Suppressor macrophage treated with lipopolysaccharide for 1 hour (primary cell): ENCODE measurements at regions not wholly inside any gene's neighbourhood (a gene's known extent, or its start where the extent isn't known, plus 50 kb on each side); places are given as distances from the start of the nearest gene placed in this dataset.
A peak's percentile ranks its signal among the peaks of the same experiment; 100 is the strongest.
"Not testable (repeated sequence)": the region's sequence is repeated elsewhere in the genome, so short reads cannot be mapped to it uniquely, and the experiment has no call there.

Source experiments
- DNase-seq, 3 donors: peaks; one replicate each; pipeline ENCODE4 v3.0.0-alpha.2; 2020 to 2022

DNA sequence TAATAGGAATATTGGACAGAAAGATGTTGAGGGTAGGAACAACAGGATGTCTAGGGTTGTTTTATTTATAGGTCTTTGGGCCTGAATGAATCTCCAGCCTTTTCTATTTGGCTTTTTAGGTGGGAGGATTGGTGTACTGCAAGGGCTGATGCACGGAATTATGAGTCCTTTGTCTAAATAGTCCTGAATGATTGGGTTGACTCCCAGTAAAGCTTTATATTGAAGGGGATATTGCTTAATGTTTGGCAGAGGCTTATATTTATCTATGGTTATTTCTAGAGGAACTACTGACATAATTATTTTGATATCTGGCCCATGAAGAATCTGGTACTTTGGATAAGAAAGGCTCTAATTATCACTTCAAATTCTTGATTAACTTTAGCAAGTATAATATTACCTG lies 253.6 kb upstream of the AVPR1A start:
- DNase-seq: no peak

DNA sequence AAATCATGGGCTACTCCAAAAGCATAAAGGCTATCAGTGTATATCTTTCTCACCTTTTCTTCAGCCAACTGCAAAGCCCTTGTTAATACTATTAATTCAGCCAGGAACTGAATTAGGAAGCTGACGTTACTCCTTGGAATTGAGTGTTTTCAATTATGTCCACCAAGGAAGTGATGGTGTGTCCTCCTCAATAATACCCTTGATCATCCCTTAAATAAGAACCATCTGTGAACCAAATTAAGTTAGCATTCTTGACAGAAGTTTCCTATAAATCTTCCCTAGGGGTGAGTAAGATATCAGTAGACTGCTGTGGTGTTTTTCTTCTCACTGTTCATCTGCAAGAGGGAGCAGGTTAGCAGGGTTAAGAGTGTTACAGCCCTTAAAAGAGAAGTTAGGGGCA lies 252.3 kb upstream of the AVPR1A start:
- no peak for DNase-seq

DNA sequence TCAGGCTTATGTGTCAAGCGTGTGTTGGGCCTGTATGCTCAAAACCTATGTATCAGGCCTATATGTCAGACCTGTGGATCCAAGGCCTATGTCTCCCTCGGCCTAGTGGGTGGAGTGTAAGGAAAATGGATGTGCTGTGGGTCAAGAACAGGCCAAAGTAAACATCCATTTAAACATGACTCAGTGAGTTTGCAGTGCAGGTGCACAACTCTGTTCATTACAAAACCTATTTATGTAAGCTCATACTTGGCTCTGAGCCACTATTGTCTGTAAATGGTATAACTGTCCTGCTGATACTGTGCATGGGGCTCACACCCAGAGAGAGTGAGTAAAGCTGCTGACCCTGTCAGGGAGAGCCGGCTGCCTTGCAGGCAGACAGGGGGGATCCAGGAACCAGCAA lies 249.7 kb upstream of the AVPR1A start:
- DNase-seq: no peak

DNA sequence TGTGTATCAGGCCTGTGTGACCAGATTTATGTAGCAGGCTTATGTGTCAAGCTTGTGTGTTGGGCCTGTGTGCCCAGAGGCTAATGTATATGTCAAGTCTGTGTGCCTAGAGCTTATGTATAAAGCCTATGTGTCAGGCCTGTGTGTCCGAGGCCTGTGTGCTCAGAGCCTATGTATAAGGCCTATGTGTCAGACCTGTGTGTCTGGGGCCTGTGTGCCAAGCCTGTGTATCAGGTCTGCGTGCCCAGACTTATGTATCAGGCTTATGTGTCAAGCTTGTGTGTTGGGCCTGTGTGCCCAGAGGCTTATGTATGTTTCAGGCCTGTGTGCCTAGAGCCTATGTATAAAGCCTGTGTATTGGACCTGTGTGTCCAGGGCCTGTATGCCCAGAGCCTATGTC lies 249.3 kb upstream of the AVPR1A start:
- DNase-seq: no peak

DNA sequence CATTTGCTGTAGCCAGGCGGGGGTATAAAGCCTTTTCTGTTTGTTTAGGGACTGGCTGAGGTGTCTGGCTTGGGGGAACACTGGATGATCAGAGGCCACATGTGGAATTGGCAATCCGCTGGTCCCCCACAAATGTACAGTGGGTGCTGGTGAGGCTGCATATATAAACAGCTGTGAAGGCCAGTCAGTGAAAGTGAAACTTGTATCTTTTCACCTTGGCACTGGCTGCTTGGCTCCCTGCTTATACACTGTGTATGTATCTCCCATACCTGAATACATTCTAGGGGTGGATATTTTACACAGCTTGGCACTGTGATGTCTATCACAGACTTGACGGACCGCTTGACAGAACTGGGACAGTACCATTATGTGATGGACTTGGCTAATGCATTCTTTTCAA lies 246.8 kb upstream of the AVPR1A start:
- DNase-seq: no peak

DNA sequence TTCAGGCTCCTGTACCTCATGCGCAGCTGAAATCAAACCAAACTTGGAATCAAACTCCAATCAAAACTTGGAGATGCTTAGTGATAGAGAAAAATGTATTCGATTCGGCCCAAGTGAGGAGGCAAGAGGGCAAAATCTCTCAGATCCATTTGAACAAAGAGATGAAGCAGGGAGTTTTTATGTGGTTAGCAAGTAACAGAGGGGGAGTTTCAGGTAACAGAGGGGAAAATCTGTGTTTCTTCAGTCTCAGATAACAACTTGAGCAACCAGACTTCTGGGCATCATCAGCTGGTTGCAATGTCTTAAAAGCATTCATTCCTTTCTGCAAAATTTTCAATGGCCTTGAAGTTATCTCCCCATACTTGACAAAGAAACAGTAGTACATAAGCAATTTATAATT lies 245.1 kb upstream of the AVPR1A start:
- no peak for DNase-seq

DNA sequence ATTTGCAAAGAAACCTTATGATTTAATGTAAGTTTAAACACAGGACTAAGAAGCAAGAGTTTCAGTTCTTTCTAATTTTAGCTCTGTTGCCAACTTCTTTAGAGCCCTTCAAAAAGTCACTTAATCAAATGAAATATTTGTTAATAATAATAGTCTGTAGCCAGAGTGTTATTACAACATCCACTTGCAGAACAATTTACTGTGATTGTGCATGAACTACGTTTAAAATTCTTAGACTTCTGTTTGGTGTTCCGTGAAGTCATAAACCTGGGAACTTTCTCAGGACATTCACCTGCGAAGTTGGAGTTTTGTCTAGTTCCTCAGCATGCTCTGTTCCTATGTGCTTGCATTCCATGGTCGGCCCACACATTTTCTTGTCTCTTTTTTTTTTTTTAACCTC lies 244.0 kb upstream of the AVPR1A start:
- no peak for DNase-seq

DNA sequence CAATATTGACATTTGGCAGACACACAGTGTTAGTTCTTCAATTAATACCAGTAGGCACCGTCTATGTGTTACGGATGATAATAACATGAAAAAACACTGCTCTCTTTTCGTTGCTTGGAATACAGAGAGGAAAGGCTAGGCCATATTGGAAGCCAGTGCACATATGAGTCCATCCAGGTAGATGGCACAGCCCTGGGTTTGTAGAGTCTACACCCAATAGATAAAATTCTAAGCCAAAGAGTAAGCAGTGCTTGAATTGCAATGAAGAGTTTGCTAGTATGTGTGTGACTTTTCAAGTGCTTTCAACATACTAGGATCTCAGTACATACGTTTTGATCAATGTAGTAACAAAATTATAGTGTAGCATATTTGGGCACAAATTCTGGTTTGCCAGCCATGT lies 243.3 kb upstream of the AVPR1A start:
- DNase-seq: peak in 1 of 3 donors; percentile 15

DNA sequence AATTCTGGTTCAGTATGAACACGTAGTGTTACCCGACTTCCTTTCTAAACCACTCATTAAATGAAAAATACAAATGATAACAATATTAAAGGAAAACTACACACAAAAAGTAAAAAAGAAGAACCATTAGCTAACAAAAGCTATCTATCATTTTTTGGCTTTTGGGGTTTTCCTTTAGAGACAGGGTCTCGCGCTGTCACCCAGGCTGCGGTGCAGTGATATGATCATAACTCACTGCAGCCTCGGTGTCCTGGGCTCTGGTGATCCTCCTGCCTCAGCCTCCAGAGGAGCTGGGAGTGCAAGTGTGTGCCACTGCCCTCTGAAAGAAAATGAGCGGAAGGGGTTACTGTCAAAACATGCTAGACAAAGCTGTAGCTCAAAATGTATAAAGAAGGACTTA lies 238.2 kb upstream of the AVPR1A start:
- DNase-seq: peak in 1 of 3 donors; percentile 5

DNA sequence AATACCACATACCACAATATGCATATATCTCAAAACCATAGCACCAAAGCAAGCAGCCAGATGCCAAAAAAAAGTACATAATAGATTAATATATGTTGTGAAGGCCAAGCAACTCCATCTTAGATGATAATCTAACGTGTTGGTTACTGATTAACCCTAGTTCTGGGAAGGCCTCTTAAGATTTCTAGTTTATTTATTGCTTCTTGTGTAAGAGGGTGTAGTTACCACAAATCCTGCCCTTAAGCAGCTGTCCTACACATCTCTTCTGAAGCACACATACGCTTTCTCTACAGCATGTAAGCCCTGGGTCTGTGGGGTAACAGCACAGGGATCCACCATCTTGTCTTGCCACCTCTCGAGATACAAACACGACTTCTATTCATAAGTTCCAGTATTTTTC lies 236.8 kb upstream of the AVPR1A start:
- peak in 1 of 3 donors; percentile 8 for DNase-seq

DNA sequence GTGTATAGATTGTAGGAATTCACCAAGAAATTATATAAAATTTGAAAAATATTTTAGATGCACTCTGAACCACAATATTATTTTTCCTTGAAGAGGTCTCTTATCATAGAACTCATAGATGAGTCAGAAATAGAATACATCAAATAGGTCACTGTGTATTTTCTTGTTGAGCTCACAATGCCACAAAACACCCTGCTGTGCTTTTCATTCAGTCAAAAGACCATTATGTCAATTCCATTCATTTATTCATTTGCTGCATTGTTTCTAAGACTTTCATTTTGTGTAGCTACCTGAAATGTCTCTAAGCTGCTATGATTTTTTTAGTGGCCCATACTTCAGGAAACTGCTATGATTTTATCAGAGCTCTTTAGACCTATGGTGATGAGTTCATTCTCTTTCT lies 231.9 kb upstream of the AVPR1A start:
- DNase-seq: no peak

DNA sequence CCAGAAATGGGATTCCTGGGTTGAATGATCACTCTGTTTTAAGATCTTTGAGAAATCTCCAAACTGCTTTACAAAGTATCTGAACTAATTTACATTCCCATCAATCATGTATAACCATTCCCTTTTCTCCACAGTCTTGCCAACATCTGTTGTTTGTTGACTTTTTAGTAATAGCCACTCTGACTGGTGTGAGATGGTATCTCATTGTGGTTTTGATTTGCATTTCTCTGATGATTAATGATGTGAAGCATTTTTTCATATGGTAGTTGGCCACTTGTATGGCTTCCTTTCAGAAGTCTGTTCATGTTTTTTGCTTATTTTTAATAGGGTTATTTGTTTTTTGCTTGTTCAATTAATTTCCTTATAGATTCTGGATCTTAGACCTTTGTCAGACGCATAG lies 211.8 kb upstream of the AVPR1A start:
- DNase-seq: no peak

DNA sequence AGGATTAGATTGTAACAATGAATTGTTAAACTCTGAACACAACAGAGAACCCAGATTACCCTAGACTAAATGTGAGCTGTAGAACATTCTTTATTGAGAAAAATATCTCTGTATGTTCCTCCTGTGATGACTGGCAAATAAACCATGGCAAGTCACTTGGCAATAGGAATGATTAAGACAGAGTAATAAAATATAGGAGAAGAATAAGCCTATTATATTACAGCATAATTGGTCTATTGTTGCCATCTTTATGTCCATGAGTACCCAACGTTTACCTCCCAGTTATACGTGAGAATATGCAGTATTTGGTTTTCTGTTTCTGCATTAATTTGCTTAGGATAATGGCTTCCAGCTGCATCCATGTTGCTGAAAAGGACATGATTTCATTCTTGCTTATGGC lies 211.2 kb upstream of the AVPR1A start:
- DNase-seq: no peak

DNA sequence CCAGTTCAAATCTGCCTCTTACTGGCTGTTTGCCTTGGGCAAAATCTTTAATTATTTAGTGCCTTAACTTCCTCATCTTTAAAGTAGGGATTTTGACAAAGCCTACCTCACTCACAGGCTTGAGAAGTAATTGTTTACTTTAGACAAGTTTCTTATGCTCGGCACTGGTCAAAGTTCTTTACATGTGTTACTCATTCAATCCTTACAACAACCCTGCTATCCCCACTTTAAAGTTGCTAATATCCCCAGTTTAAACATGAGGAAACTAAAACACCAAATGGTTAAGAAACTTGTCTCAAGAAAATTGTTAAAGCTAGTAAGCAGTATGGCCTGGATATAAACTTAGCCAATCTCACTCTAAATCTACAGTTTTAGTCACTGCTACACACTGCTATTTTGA lies 204.0 kb upstream of the AVPR1A start:
- no peak for DNase-seq

DNA sequence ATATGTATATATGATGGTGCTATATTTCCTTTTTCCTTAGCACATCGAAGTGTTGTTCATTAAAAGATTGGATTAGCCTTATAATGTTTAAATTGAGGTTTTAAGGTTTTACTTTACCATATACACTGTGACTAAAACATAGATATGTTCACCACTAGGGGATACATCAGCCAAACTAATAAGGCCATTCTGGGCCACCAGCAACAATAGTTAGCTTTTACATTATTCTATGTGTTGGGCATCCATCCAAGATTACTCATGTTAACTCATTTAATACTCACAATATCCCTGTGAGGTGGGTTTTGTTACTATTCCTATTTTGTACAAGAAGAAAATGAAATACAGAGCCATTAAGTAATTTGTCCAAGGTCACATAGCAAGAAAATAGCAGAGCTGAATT lies 202.6 kb upstream of the AVPR1A start:
- no peak for DNase-seq

DNA sequence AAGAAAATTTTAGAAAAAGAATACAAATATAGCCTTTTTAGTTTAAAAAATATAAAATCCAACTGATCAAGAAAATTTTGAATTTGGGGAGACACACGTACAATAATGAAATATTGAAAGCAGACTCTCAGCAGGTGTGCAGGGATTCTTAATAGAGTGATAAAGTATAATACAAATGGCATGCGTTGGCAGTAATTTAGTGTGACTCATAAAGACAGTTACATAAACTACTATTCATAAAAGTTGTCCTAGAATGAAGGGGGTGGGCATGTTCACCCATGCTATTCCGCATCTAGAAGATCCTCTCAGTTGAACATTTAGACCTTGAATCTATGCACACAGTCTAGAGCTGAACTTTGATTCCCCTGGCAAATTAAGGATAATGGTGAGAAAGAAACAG lies 200.4 kb upstream of the AVPR1A start:
- no peak for DNase-seq

DNA sequence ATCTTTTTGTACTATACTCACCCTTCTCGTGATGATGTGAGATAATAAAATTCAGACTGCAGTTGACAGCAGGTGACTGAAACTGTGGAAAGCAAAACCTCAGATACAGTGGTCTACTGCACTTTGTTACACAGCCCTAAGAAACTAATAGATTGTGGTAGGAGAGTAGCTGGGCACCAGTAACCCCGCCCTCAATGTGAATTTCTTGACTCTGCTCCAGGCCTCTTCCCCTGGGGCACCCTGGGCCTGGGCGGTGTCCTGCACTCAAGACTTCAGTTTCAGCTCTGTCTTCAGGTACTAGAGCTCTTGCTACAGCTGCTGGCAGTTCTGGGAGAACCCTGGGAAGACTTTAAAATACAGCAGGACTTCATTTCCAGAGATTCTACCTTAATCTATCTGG lies 197.6 kb upstream of the AVPR1A start:
- no peak for DNase-seq

DNA sequence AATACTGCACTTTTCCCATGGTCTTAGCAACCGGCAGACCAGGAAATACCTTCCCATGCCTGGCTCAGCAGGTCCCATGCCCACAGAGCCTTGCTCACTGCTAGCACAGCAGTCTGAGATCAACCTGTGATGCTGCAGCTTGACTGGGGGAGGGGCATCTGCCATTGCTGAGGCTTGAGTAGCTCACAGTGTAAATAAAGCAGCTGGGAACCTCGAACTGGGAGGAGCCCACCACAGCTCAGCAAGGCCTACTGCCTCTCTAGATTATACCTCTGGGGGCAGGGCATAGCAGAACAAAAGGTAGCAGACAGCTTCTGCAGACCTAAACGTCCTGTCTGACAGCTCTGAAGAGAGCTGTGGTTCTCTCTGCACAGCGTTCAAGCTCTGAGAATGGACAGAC lies 186.2 kb upstream of the AVPR1A start:
- not testable (repeated sequence) for DNase-seq

DNA sequence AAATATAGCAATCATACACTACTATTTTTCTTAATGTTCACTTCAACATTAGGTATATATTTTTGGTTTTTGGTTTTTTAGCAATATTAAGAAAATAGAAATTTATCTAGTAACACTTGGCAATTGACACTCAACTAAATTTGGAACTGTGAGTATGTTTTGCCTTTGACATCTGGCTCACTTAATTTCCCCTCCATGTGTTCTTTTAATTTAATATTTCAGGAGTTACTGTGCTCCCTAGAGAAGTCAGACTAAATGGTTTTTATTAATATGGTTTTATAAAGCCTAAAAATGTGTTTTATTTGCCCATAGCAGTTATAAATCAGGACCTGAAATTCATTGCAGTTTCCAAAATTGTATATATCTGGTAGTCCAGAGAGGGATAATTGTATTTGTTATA lies 175.3 kb upstream of the AVPR1A start:
- DNase-seq: no peak

DNA sequence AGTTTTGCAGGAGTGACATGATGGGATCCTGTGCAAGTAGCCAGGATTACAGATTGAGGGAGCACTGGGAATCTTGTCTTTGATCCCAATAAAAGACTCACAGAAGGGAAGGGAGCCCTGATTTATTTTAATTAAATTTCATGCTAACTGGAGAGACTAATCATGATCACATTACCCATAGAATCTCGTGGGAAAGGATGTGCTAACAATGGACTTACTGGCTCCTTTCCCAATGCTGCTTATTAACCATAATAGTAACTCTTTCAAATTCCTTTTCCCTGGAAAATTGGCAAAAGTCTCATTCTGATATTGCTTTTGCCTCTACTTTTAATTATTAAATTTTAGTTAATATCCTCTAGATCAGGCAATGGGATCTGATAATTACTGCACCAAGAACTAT lies 174.8 kb upstream of the AVPR1A start:
- no peak for DNase-seq

DNA sequence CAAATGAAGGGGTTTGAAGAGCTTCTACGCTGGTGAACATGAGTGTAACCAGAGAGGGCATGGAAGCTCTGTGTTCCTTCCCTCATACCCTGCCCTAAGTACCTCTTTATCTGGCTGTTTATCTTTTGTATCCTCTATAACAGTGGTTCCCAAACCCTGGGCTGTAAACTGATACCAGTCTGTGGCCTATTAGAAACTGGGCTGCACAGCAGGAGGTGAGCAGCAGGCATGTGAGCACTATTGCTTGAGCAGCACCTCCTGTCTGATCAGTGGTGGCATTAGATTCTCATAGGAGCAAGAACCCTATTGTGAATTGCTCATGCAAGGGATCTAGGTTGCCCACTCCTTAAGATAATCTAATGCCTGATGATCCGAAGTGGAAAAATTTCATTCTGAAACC lies 172.9 kb upstream of the AVPR1A start:
- no peak for DNase-seq

DNA sequence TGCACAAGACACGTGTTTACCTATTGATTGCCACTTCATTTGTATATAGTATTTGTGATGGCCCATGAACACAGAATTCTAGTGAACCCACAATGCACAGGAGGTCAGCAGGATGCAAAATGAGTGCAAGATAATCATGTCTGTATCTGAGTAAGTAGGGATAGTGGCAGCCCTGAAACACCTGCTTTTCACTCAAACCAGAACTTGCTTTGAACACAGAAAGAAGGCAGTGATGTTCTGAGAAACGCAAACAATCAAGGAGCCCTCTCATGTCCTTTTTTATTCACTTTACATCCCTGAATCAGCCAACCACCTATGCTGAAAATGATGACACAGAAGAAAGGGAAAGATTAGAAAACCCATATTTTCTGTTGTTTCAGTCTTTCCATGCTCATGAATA lies 170.4 kb upstream of the AVPR1A start:
- DNase-seq: no peak

DNA sequence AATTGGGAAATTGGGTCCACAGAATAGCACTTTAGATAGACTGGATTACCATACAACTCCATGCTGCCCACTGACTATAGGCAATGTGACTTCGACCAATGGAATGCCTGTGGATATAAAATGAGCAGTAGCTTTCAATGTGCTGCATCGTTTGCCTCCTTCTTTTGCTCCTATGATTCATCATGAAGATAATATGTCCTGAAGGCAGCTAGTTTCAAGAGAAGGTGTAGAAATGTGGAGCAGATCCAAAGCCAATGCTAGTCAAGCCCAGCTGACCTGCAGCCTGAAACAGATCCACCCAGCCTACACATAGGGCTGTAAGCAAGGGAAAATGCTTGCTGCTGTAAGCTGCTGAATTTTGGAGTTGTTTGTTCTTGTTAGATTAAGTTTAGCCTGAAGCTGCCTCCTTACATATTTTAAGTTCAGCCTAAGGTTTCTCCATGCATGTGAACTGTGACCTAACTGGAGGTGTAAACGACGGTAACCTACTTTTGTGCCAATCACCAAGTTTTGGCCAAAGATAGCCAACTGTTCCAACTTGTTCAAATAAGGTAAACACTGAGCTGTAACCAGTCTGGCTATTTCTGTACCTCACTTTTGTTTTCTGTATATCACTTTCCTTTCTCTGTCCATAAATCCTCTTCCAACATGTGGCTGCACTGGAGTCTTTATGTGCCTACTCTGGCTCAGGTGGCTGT lies 169.1 kb upstream of the AVPR1A start:
- DNase-seq: no peak

DNA sequence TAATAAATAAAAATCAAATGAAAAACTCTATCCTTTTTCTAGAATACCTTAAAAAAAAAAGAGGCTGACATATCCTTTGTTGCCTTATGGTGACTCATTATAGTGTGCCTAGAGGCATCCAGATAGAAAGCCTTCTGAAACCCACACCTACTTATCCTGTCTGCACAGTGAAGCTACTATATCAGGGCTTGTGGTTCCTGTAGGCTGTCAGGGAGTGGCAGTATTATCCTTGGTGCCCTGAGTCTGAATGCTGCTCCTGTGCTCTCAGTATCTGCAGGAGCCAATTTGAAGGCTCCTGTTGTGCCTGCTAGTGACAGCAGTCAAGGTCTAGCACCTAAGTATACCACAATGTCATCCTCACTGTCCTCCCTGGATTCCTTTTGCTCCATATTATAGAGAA lies 168.4 kb upstream of the AVPR1A start:
- peak in 2 of 3 donors; percentile 6 to 10 for DNase-seq

DNA sequence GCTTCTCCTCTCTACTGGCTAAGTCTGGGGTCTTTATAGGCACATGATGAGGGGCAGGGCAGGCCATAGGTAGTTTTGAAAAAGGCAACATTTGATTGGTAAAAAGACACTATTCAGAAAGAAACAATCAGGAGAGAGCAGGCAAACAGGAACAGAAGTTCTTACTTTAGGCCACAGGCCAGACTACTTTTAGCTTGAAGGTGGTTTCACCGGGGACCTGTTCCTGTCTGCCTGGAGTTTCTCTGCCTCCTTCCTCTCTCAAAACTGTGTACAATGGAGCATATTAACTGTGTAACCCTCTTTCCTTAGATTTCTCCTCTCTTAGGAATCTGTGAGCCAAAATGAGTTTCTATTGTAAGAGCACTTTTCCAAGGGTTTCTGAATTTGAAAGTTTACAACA lies 167.9 kb upstream of the AVPR1A start:
- no peak for DNase-seq

DNA sequence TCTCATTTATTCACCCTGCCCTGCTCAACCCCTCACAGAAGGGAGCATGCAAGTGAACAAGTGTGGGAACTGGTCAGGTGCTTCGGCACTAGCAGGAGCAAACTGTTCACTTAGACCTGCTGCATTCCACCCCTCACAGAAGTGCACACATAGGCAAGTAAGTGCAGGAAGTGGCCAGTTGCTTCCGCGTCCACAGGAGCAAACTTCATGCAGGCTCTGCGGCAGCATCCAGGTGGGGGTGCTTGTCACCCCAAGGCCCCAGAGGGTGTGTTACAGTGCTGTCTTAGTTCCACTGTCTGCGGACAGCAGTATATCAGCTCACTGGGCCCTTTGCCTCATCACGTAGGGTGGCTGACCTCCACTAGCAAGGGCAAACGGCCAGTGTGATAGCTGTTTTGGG lies 167.3 kb upstream of the AVPR1A start:
- DNase-seq: no peak
